ENCODE measurements at regions not wholly inside any gene's neighbourhood (a gene's known extent, or its start where the extent isn't known, plus 50 kb on each side); places are given as distances from the start of the nearest gene placed in this dataset.

GRCh38 chr2:219713110-219713509, 85.7 kb downstream of the SLC4A3 start (continued):
- TF ChIP-seq BCL6 (CRISPR knock-in tag; IDR thresholded peaks at IDR 0.05) (no peak), HCFC1 (IDR thresholded peaks at IDR 0.05; ENCODE audit: low read depth, low read length) (peak; percentile 88), ZFP1 (CRISPR knock-in tag; IDR thresholded peaks at IDR 0.05) (no peak), MAZ (CRISPR knock-in tag; conservative IDR thresholded peaks at IDR 0.05 in 1 of 2, IDR thresholded peaks at IDR 0.05 in 1 of 2) (no peak), HEY1 (CRISPR knock-in tag; IDR thresholded peaks at IDR 0.05; ENCODE audit: borderline replicate concordance) (no peak), SIN3A (IDR thresholded peaks at IDR 0.05; ENCODE audit: borderline replicate concordance in 2 of 2, control insufficient read depth in 1 of 2, low read depth in 2 of 2, low read length in 2 of 2) (no peak), ZNF143 (CRISPR knock-in tag; IDR thresholded peaks at IDR 0.05) (peak; percentile 87), DDX20 (tag; IDR thresholded peaks at IDR 0.05; ENCODE audit: low read depth) (no peak), RAD21 (CRISPR knock-in tag; conservative IDR thresholded peaks at IDR 0.05 in 1 of 2, IDR thresholded peaks at IDR 0.05 in 1 of 2) (no peak), MYC (IDR thresholded peaks at IDR 0.05; ENCODE audit: low read depth, low read length) (peak; percentile 58; the same call in 1 of the 2 replicates), MYC (CRISPR knock-in tag; IDR thresholded peaks at IDR 0.05; ENCODE audit: borderline replicate concordance, low read depth) (no peak), DIDO1 (tag; IDR thresholded peaks at IDR 0.05; ENCODE audit: low read depth) (0 out of 2 replicates have a peak, but pooled peaks have one; percentile 44), CHD2 (IDR thresholded peaks at IDR 0.05; ENCODE audit: low read depth, low read length) (no peak), PHF8 (IDR thresholded peaks at IDR 0.05; ENCODE audit: borderline replicate concordance, low read length) (no peak), NKRF (IDR thresholded peaks at IDR 0.05; ENCODE audit: borderline replicate concordance) (no peak), L3MBTL2 (IDR thresholded peaks at IDR 0.05) (0 out of 2 replicates have a peak, but pooled peaks have one; percentile 39), USF1 (CRISPR knock-in tag; IDR thresholded peaks at IDR 0.05) (peak; percentile 96), HDAC6 (IDR thresholded peaks at IDR 0.05; ENCODE audit: low read depth, low read length) (no peak)
- TF ChIP-seq, protein P1, sequence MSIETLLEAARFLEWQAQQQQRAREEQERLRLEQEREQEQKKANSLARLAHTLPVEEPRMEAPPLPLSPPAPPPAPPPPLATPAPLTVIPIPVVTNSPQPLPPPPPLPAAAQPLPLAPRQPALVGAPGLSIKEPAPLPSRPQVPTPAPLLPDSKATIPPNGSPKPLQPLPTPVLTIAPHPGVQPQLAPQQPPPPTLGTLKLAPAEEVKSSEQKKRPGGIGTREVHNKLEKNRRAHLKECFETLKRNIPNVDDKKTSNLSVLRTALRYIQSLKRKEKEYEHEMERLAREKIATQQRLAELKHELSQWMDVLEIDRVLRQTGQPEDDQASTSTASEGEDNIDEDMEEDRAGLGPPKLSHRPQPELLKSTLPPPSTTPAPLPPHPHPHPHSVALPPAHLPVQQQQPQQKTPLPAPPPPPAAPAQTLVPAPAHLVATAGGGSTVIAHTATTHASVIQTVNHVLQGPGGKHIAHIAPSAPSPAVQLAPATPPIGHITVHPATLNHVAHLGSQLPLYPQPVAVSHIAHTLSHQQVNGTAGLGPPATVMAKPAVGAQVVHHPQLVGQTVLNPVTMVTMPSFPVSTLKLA (conservative IDR thresholded peaks at IDR 0.05) = peak; percentile 32 to 65; a peak in 2 of 4 replicates
- TF ChIP-seq, protein P2, sequence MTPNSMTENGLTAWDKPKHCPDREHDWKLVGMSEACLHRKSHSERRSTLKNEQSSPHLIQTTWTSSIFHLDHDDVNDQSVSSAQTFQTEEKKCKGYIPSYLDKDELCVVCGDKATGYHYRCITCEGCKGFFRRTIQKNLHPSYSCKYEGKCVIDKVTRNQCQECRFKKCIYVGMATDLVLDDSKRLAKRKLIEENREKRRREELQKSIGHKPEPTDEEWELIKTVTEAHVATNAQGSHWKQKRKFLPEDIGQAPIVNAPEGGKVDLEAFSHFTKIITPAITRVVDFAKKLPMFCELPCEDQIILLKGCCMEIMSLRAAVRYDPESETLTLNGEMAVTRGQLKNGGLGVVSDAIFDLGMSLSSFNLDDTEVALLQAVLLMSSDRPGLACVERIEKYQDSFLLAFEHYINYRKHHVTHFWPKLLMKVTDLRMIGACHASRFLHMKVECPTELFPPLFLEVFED (CRISPR knock-in tag; conservative IDR thresholded peaks at IDR 0.05) = no peak
- TF ChIP-seq, protein P3, sequence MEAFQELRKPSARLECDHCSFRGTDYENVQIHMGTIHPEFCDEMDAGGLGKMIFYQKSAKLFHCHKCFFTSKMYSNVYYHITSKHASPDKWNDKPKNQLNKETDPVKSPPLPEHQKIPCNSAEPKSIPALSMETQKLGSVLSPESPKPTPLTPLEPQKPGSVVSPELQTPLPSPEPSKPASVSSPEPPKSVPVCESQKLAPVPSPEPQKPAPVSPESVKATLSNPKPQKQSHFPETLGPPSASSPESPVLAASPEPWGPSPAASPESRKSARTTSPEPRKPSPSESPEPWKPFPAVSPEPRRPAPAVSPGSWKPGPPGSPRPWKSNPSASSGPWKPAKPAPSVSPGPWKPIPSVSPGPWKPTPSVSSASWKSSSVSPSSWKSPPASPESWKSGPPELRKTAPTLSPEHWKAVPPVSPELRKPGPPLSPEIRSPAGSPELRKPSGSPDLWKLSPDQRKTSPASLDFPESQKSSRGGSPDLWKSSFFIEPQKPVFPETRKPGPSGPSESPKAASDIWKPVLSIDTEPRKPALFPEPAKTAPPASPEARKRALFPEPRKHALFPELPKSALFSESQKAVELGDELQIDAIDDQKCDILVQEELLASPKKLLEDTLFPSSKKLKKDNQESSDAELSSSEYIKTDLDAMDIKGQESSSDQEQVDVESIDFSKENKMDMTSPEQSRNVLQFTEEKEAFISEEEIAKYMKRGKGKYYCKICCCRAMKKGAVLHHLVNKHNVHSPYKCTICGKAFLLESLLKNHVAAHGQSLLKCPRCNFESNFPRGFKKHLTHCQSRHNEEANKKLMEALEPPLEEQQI (IDR thresholded peaks at IDR 0.05) = no peak

Data from K562 (cell line).